ENCODE measurements at regions not wholly inside any gene's neighbourhood (a gene's known extent, or its start where the extent isn't known, plus 50 kb on each side); places are given as distances from the start of the nearest gene placed in this dataset.

DNA sequence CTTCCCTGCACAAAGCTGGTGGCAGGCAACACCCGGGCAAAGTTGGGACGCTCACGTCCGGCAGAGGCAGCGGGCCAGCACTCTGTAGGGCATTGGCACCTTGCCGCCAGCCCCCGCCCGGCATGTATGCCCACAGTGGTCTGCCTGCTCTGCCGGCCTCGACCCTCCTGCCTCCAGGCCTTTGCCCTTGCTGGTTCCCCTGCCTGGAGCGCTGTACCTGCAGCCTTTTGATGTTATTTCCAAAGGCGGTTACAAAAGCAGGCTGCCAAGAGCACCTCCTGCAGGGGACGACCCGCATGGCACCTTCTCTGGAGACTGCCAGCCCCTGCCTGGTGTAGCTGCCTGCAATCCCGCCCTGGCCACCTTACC is 56.5 kb upstream of the SHISAL1 start:
- Mint-ChIP-seq H3K4me1 (no peaks in the 10 kb centered on the region), H3K27ac (no peak overlapping the region), H3K4me3 (no peak overlapping the region), H3K36me3 (peaks cover 0 to 3% (median 2%) of the 10 kb centered on the region in 3 donors), H3K9me3 (peaks cover 0 to 8% (median 2%) of the 10 kb centered on the region in 6 donors), H3K27me3 (ENCODE audit: low read depth in 3 of 3) (peaks cover 1 to 6% (median 2%) of the 10 kb centered on the region in 3 donors)
- DNase-seq: no peak

DNA sequence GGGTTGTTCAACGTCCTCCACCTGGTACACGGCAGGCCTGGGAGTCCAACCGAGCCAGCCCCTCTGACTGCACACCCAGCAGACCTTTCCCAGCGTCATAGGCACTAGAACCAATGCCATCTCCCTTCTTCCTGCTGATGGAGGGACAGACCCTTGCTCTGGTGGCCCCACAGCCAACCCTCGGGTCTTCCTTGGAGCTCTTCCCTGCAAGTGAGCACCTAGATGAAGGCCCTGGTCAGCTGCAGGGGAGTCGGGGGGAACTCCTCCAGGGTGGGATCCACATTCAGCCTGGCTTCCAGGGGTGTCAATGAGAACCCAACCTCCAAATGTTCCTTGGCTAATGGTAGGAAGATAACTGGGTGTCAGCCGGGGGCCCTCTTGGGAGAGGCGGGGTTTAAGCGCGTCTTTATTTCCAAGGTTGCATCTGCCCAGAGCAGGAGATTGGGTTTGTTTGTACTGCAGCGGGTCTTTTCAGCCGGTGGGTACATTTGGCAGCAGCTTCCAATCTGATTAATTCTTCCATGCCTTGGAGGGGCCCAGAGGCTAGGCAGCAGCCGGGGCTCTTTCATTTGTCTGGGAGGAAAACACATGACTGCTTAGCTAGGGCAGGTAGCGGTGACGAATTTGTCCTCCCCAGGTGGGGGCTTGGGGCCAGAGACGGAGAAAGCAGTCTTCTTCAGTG is 56.0 kb upstream of the SHISAL1 start:
- DNase-seq: no peak
- Mint-ChIP-seq H3K27ac (no peak overlapping the region), H3K9me3 (peaks cover 0 to 6% (median 0%) of the 10 kb centered on the region in 6 donors), H3K4me1 (no peaks in the 10 kb centered on the region), H3K4me3 (no peak overlapping the region), H3K36me3 (no peaks in the 10 kb centered on the region), H3K27me3 (ENCODE audit: low read depth in 3 of 3) (peaks cover 0 to 6% (median 1%) of the 10 kb centered on the region in 3 donors)

DNA sequence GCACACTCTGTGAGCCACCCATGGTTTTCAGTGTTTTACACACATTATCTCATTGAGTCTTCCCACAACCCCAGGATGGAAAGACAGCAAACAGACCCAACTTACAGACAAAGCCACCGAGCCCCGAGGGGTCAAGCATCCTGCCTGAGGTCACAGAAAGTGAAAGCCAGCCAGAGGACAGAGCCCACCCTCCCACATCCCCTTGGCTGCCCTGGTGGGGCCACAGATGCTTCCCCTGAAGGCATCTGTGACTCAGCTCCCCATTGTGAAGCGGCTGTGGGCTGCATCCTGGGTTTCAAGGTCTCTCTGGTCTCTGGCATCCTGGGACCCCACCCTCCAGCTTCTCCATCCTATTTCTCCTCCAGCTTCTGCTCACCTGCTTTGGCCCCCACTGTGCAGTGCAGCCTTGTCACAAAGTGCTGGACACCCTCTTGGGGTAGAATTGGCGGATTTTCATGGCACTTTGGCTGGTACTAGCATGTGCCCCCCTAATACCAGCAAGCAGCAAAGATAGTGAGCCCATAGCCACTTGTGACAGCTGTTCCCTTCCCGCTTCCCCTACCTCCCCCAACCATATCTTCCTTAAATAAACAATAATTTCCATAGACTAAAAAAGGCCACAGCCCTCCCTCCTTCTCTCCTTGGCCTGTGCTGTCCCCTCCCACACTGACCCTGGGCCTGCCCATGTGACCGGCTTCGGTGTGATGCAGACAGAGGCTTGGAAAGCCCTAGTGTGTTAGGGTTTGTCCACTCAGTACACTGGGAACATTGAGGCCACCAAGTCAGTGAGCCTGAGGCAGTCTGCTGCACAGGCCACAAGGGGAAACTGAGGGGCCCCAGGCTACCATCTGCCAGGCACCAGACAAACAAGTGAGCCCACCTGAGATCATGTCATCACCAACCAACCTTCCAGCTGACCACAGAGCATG is 53.9 kb upstream of the SHISAL1 start:
- Mint-ChIP-seq H3K27ac (no peak overlapping the region), H3K4me3 (no peak overlapping the region)

DNA sequence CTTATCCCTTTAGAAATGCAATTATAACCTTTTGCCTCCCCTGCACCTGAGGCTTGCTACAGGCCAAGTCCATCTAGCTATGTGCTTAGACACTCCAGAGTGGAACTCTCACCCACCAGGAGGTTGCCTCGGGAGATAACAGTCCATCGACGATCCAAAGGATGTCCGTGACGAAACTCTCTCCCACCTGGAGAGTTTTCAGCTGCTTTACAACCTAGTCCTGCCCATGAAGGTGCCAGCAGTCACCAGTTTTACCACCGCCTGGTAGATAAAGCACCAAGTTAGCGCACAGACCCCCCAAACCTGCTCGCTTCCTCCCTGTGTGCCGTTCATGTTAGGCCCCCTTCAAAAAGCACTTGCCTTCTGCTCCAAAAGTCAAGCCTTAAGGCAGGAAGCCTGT is 53.1 kb upstream of the SHISAL1 start:
- no peak for DNase-seq
- H3K27me3 Mint-ChIP-seq (ENCODE audit: low read depth in 3 of 3): peaks cover 0 to 6% (median 1%) of the 10 kb centered on the region in 3 donors
- H3K4me1 Mint-ChIP-seq: no peaks in the 10 kb centered on the region
- H3K4me3 Mint-ChIP-seq: no peak overlapping the region
- H3K36me3 Mint-ChIP-seq: no peaks in the 10 kb centered on the region
- no peak overlapping the region for H3K27ac Mint-ChIP-seq
- no peaks in the 10 kb centered on the region for H3K9me3 Mint-ChIP-seq

More for the DNA sequence above, 53.9 kb upstream of the SHISAL1 start:
- Mint-ChIP-seq H3K36me3 (no peaks in the 10 kb centered on the region), H3K9me3 (no peaks in the 10 kb centered on the region), H3K27me3 (ENCODE audit: low read depth in 3 of 3) (peaks cover 0 to 6% (median 1%) of the 10 kb centered on the region in 3 donors), H3K4me1 (no peaks in the 10 kb centered on the region)
- no peak for DNase-seq

DNA sequence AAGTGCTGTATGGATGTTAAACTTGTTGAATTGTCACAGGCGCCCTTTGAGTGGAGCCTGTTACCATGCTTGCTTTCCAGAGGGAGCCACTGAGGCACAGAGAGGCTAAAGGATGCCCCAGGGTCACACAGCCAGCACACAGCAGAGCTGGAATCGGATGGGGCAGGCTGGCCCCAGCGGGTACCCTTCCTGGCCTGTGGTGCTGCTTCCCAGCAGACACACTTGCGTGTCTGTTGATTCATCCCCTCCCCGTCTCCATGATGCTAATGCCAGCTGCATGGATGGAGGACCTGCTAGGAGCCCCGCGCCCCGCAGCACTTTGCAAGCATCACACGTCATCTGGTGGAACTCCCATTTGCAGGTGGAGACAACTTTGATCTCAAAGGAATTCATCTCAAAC is 52.4 kb upstream of the SHISAL1 start:
- peaks cover 0 to 5% (median 1%) of the 10 kb centered on the region in 3 donors for H3K27me3 Mint-ChIP-seq (ENCODE audit: low read depth in 3 of 3)
- peak overlapping the region in 1 of 6 donors; percentile 53 for H3K27ac Mint-ChIP-seq

DNA sequence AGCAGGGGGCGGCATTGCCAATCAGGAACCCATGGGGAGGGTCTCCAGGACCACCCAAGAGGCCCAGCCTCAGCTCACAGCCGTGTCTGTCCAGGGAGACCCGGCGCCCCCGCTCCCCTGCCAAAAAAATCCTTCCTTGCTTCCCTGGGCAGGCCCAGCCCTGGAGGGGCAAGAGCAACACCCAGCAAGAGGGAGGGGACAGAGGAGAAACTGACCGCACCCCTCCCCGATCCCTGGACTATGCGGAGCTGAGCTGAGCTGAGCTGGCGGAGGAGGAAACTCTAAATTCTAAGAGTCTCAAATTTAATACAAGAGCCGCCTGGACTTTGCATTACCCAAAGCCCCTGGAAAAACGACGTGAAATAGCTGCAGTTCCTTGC is 52.0 kb upstream of the SHISAL1 start:
- DNase-seq: no peak
- H3K36me3 Mint-ChIP-seq: no peaks in the 10 kb centered on the region
- H3K27ac Mint-ChIP-seq: no peak overlapping the region
- H3K27me3 Mint-ChIP-seq (ENCODE audit: low read depth in 3 of 3): peaks cover 0 to 2% (median 1%) of the 10 kb centered on the region in 3 donors
- no peak overlapping the region for H3K4me3 Mint-ChIP-seq
- H3K9me3 Mint-ChIP-seq: no peaks in the 10 kb centered on the region
- H3K4me1 Mint-ChIP-seq: no peaks in the 10 kb centered on the region

More for the DNA sequence above, 52.4 kb upstream of the SHISAL1 start:
- H3K36me3 Mint-ChIP-seq: no peaks in the 10 kb centered on the region
- H3K9me3 Mint-ChIP-seq: no peaks in the 10 kb centered on the region
- no peaks in the 10 kb centered on the region for H3K4me1 Mint-ChIP-seq
- no peak overlapping the region for H3K4me3 Mint-ChIP-seq
- no peak for DNase-seq

DNA sequence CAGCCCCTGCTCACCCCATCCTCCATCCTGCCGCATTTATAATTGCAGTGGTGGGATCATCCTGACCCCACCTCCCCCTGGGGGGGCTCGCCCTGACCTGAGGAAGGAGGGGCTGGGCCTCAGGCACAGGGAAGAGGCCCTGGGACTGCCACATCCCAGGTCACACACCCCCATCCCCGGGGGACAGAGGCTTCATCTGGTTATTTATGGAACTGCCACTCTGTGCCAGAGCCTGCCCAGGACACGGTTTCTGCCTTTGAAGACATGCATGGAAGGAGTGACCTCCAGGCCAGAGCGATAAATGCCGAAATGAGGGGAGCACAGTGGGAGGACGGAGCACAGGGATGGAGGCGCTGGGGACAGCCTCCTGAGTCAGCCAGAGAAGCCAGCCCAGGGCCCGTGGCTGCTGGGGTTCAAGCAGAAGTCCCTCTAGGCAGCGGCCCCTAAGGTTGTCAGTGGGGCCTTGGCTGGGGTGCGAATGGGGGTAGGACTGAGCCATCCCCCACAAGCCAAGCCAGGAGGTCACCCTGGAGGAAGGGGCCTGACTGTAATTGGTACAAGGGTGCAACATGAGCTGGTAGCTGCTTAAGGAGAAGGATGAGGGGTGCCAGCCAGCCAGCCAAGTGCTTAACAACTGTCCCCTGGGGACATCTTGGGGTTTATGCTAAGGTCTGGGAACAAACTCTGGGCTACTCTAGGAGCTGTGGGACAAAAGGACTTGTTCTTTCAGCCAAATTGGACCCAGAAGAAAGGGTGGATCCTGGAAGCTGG is 51.4 kb upstream of the SHISAL1 start:
- Mint-ChIP-seq H3K36me3 (no peaks in the 10 kb centered on the region), H3K9me3 (no peaks in the 10 kb centered on the region), H3K27me3 (ENCODE audit: low read depth in 3 of 3) (peaks cover 0 to 2% (median 1%) of the 10 kb centered on the region in 3 donors), H3K4me1 (no peaks in the 10 kb centered on the region), H3K4me3 (no peak overlapping the region), H3K27ac (no peak overlapping the region)
- no peak for DNase-seq

DNA sequence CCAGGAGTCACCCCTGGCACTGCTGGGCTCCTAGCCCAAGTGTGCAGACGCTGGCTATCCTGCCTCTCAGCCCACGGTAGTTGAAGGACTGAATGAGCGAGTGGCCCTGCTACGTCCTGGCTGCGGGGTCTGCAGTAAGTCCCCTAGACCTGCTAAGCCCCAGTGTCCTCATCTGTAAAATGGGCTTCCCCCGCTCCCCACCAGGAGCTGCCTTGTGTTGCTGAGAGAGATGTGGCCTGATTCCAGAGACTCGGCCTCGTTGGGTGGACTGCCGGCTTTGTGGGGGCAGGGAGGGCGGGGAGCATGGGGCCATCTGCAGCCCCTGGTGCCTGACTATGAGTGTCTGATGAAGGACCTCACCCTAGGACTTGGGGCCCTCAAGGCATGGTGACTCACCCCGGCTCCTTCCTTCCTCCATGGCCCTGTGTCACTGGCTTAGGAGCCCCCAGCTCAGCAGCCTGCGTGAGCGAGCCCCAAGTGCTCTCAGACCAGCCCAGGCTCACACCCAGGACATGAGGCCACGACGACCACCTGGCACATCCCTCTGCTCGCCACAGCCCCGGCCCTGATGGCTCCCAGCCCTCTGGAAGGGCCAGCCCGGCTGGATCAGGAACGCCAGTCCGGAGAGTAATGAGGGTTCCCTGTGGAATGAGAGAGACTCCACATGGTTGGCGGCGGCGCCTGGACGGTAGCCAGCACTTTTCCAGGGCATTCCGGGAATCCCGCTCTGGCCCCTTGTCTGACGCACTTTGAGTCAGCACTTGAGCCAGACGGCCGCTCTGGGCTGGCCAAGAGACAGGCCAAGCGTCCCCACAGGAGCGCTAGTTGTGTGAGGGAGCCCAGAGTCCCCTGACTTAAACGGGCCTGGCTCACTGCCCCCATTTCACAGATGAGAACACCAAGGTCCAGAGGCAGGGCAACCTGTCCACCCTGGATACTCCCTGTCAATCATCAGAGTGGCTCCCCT is 50.5 kb upstream of the SHISAL1 start:
- peaks cover 0 to 2% (median 1%) of the 10 kb centered on the region in 3 donors for H3K27me3 Mint-ChIP-seq (ENCODE audit: low read depth in 3 of 3)
- H3K4me1 Mint-ChIP-seq: no peaks in the 10 kb centered on the region
- no peak overlapping the region for H3K27ac Mint-ChIP-seq
- DNase-seq: no peak
- no peaks in the 10 kb centered on the region for H3K36me3 Mint-ChIP-seq
- H3K9me3 Mint-ChIP-seq: no peaks in the 10 kb centered on the region
- no peak overlapping the region for H3K4me3 Mint-ChIP-seq

DNA sequence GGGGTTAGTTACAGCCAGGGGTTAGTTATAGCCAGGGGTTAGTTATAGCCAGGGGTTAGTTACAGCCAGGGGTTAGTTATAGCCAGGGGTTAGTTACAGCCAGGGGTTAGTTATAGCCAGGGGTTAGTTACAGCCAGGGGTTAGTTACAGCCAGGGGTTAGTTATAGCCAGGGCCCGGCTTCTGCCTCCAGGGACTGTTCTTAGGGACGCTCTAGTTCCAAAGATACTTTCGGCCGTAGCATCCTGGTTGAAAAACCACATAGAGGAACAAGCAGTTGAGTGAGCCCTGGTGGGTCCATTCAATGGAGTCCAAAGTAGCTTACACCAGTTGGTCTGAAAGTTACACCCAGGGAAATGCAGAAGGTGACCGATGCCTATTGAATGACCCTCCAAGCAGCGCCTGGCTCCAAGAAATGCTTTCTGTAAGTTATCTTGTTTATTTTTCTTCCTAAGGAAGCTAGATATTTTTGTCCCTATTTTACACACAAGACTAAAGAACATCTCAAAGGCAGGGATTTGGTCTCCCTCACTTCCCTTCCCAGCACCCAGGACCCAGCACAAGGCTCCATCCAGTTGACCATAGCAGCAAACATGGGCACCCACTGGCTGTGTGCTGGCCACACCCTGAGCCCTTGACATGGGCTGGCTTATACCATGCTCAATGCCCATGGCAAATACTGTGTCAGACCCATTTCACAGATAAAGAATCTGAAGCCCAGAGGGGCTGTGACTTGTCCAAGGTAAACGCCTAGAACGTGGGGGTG is 49.7 kb upstream of the SHISAL1 start:
- Mint-ChIP-seq H3K36me3 (no peaks in the 10 kb centered on the region), H3K4me3 (no peak overlapping the region), H3K27ac (no peak overlapping the region), H3K4me1 (no peaks in the 10 kb centered on the region), H3K27me3 (ENCODE audit: low read depth in 3 of 3) (peaks cover 1 to 4% (median 2%) of the 10 kb centered on the region in 3 donors), H3K9me3 (no peaks in the 10 kb centered on the region)
- DNase-seq: no peak

All from immature natural killer cell (primary cell).